Right atrium auricular region (tissue), 2 donors: ENCODE measurements at regions not wholly inside any gene's neighbourhood (a gene's known extent, or its start where the extent isn't known, plus 50 kb on each side); places are given as distances from the start of the nearest gene placed in this dataset.
A peak's percentile ranks its signal among the peaks of the same experiment; 100 is the strongest.

Experiments
- DNase-seq: peaks from one replicate; pipeline ENCODE4 v3.0.0-alpha.2; 2019; ENCODE audit warnings: low spot score
- H3K27ac ChIP-seq, 2 donors: fragments of 200-600 bp; sonication (generic); 1 replicate in 1 of 2; 2 replicates in 1 of 2; pipeline ENCODE4 v1.5.1; 2016 to 2019
- H3K27me3 ChIP-seq, 2 donors: fragments of 200-600 bp; sonication (generic); one replicate each; pipeline versions ENCODE4 v1.5.1 to v1.6.0; 2017 to 2019
- H3K36me3 ChIP-seq: fragments of 200-600 bp; sonication (generic); one replicate; pipeline ENCODE4 v1.5.1; 2016
- H3K4me1 ChIP-seq, 2 donors: fragments of 200-600 bp; sonication (generic); one replicate each; pipeline versions ENCODE4 v1.5.1 to v1.6.0; 2017 to 2019
- H3K4me3 ChIP-seq, 2 donors: fragments of 200-600 bp; sonication (generic); 1 replicate in 1 of 2; 2 replicates in 1 of 2; pipeline ENCODE4 v1.5.1; 2017 to 2019; ENCODE audit warnings: mild to moderate bottlenecking in 1 of 2, moderate library complexity in 1 of 2
- H3K9me3 ChIP-seq, 2 donors: fragments of 200-600 bp; sonication (generic); one replicate each; pipeline ENCODE4 v1.5.1; 2019
- CTCF ChIP-seq, 2 donors: fragments of 200-600 bp; sonication (generic); IDR thresholded peaks; one replicate each; pipeline ENCODE4 v1.5.1; 2019; ENCODE audit warnings: antibody characterized with exemption in 2 of 2

- H3K4me3 ChIP-seq, result no peak overlapping the region
- H3K9me3 ChIP-seq, result no peaks in the 10 kb centered on the region
- no peaks in the 10 kb centered on the region for H3K4me1 ChIP-seq
- no peak for TF ChIP-seq CTCF (IDR thresholded peaks at IDR 0.05)
- H3K27ac ChIP-seq, result no peak overlapping the region
- no peaks in the 10 kb centered on the region for H3K27me3 ChIP-seq
- DNase-seq, result no peak
- no peaks in the 10 kb centered on the region for H3K36me3 ChIP-seq
Observed at GRCh38 chr3:46090161-46090591, 62.9 kb upstream of the XCR1 start.

- no peak for TF ChIP-seq CTCF (IDR thresholded peaks at IDR 0.05)
- DNase-seq, result peak; percentile 89
- Histone ChIP-seq H3K4me3 (no peak overlapping the region), H3K36me3 (no peaks in the 10 kb centered on the region), H3K9me3 (no peaks in the 10 kb centered on the region), H3K27me3 (no peaks in the 10 kb centered on the region), H3K4me1 (no peaks in the 10 kb centered on the region), H3K27ac (no peak overlapping the region)
Observed at GRCh38 chr3:46089237-46090011, 62.1 kb upstream of the XCR1 start.

GRCh38 chr3:46087871-46088270 is 60.6 kb upstream of the XCR1 start:
- peak in 1 of 2 donors; percentile 30 for TF ChIP-seq CTCF (IDR thresholded peaks at IDR 0.05)
- DNase-seq, result peak; percentile 61
- Histone ChIP-seq H3K4me1 (no peaks in the 10 kb centered on the region), H3K36me3 (no peaks in the 10 kb centered on the region), H3K4me3 (no peak overlapping the region), H3K27ac (no peak overlapping the region), H3K9me3 (no peaks in the 10 kb centered on the region), H3K27me3 (no peaks in the 10 kb centered on the region)

DNA sequence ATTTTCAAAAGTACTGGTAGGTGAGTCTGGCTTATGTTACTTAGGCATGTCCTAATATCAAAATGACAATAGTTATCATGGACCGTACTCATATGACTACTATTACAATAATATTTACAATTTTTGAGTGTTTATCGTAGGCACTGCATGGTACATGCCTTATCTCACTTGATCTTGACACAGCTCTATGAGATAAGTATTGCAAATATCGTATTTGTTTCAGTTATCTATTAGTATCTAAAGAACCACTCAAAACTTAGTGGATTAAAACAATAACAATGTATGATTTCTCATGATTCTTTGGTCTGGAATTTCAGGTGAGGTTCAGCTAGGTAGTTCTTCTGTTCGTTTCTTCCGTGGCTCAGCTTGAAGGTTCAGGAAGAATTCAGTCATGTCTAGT is 59.7 kb upstream of the XCR1 start:
- Histone ChIP-seq H3K27me3 (no peaks in the 10 kb centered on the region), H3K4me3 (no peak overlapping the region), H3K36me3 (no peaks in the 10 kb centered on the region), H3K4me1 (no peaks in the 10 kb centered on the region), H3K27ac (no peak overlapping the region), H3K9me3 (no peaks in the 10 kb centered on the region)
- no peak for TF ChIP-seq CTCF (IDR thresholded peaks at IDR 0.05)
- no peak for DNase-seq

GRCh38 chr3:46086083-46086437 is 58.8 kb upstream of the XCR1 start:
- Histone ChIP-seq H3K27me3 (no peaks in the 10 kb centered on the region), H3K36me3 (no peaks in the 10 kb centered on the region), H3K4me3 (no peak overlapping the region), H3K4me1 (no peaks in the 10 kb centered on the region), H3K27ac (no peak overlapping the region), H3K9me3 (no peaks in the 10 kb centered on the region)
- DNase-seq, result peak; percentile 38
- no peak for TF ChIP-seq CTCF (IDR thresholded peaks at IDR 0.05)
